Head of caudate nucleus (tissue), 42 donors: ENCODE measurements at regions not wholly inside any gene's neighbourhood (a gene's known extent, or its start where the extent isn't known, plus 50 kb on each side); places are given as distances from the start of the nearest gene placed in this dataset.

Experiments used
- DNase-seq, 42 donors: peaks; one replicate each; pipeline versions ENCODE4 v3.0.0 to v3.0.0-alpha.2; 2020 to 2021; ENCODE audit warnings: mixed read lengths in 7 of 42
- intact Hi-C: fragments of 100-400 bp; cut with DNase I; formaldehyde crosslinking; loops from one replicate; pipeline ENCODE4 v1.15.0; 2022

DNA sequence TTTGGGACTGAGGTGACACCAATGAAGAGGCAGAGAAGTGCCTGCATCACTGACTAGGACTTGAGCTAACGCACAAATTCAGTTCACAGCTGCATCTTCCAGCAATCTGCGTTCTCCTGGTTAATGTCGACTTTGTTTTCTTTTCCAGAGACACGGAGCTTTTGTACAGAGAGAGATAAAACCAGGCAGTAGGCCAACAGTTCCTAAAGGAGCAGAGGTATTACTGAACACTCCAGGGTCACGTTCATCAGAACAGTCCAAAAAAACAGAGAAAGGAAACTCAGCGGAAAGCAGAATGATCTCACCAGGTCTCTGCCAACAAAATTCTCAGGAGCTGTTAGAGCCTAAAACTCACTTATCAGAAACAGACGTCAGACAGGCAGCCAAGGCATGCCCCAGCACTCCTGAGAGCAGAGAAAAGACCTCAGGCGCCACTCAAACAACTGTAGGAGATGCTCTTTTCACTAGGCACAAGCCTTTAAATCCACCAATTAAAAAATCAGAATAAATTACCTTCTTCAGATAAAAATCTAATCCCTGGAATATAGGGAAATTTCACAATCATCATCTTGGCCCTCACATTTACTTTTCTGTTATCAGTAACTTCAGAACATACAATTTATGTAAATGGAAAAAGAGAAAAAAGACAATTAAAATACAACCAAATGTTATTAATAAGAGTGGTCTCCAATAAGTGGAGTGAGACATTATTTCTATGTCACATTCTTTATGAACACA, 95.9 kb upstream of the SPTBN1 start:
- DNase-seq = peak in 4 of 42 donors; percentile 20 to 41 (median 28)
- intact Hi-C loops = no loop called here

DNA sequence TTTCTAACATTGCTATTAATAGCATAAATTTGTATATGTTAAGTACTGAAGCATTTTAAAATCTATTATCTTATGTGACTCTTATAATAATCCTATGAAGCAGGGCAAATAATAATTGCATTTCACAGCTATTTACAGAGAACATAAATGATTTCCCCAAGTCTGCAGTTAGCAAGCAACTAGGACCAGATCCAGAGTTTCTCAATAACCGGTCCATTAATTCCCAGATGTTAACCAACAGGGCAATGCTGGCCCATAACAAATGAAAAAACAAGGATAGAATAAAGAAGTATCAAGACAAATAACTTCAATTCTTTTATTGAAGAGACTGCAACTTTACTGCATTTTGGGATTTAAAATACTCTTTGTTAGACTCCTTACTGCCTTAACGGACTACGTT, 91.7 kb upstream of the SPTBN1 start:
- DNase-seq = no peak
- intact Hi-C loops = no loop called here

DNA sequence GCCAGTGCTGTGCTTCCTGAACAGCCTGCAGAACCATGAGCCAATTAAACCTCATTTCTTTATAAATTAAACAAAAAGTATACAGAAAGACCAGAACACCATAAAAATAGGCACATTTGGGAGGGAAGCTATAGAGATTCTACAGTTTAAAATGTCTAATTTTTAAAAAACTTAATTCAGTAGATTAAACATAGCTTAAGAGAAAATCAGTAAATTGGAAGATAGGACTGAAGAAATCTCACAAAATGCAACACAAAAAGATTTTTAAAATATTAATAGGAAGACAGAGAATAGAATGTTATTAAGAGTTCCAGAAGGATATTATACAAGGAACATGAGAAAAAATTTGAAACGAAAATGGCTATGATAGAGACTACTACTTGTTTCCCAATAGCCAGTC, 90.5 kb upstream of the SPTBN1 start:
- DNase-seq = no peak
- intact Hi-C loops = no loop called here

DNA sequence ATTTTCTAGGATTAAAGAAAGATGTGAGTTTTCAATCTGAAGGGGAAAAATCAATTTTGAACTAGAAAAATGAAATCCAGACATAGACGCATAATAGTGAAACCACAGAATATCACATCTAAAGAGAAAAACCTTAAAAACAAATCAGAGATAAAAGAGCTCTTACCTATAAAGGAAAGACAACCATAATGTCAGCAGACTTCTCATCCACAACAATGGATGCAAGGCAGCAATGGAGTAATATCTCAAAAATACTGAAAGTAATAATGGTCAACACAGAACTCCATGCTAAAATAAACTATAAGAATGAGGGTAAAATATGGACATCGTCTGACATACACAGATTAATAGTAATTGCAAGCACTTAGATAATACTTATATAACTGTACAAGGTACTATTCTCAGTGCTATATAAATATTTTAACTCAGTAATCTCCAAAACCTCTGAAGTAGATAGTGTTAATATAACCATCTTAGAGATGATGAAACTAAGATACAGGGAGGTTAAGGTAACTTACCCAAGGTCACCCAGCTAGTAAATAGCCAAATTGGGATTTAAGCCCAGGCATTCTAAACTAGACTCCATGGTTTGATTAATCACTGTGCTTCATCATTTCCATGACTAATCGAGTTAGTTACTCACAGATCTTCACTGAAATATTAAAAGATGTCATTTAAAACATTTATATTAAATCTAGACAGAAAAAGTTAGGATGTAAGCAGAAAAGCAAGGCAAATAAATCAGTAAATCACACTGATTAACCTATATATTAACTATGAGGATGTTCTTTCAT, 89.4 kb upstream of the SPTBN1 start:
- DNase-seq = no peak
- intact Hi-C loops = no loop called here

DNA sequence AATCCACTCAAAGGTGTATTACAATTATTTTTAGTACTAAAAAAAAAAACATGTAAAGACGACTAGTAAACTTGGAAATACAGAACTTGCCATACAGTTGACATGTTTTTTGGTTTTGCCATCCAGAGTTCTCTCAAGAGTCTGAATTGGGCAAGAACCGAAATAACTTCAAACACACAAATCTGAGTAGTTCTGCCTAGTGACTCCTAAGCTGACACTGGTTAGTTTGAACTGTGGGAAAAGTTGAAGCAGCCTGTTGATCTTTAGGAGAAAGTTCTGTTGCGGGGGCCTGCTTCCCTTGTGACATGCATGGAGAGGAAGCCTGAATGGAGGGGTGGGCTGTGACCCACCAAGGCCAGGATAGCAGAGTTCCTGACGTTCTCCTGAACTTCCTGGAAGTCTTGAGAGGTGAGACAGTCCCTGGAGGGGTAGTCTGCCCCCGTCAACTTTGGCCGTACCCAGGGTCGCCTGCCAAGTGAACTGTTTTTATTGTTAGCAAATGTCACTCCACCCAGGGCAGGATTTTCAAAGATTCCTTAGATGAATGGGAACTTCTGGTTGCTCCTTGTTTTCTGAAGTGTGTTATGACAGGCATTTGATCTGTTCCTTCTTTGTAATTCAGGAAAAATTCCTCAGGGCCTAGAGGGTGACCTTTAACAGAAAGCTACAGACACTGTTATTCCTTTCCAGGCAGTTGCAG, 85.6 kb upstream of the SPTBN1 start:
- DNase-seq = no peak
- intact Hi-C loops = no loop called here

DNA sequence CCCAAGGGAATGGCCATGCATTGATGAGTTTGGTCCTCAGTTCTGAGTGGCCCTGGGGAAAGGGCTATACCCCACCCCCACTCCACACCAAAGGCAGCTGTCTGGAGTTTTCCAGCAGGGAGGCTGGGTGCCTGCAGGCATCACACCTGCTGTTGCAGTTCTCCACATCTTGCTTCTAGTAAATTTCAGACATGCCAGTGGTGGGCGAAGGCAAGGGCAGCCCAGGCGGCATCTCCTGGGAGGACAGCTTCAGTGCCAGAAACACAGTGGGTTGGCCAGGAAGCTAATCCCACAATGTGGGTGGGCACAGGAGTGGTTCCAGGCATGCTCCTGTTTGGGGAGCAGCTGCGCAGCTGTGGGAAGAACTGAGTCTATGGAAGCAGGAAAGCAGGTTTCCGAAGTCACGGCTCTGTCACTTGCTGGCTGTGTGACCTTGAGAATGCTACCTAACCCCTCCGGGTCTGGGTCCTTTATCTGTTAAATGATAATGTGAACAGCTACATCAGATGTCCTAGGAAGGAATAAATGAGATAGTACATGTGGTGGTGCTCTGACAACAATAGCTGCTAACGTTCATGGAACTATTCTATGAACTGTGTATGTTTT, 84.6 kb upstream of the SPTBN1 start:
- DNase-seq = no peak
- intact Hi-C loops = no loop called here

DNA sequence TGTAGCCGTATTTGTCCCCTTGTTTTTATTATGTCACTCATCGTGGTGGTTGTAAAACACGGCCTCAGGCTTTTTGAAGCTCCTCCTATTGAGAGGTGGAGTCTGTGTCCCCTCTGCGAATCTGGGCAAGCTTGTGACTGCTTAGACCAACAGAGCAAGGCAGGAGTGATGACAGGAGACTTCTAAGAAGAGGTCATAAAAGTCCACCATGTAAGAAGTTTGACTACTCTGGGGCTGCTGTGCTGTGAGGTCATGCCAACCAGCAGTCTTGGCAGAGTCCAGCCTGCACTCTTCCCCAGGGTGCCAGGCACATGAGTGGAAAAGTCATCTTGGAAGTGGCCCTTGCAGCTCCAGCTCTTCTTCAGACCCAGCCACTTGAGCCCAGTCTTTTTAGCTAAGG, 83.8 kb upstream of the SPTBN1 start:
- intact Hi-C loops = no loop called here

DNA sequence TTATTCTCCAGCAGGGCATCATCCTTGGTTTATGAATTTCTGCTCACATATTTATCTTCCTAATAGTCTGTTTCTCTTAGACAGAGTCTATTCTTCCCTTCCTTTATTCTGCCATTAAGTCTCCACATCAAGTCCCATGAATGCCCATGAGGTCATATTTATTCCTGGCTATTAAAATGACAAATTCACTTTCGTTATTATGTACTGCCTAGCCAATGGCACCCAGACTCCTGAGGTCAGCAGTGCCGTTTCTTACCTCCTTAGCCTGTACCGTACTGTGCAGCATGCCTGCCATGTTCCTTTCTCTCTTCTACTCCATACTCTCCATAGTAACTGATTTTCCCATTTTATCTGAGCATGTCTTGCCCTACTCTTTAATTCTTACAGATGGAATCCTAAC, 82.3 kb upstream of the SPTBN1 start:
- DNase-seq = no peak
- intact Hi-C loops = no loop called here

More for the DNA sequence above, 83.8 kb upstream of the SPTBN1 start:
- no peak for DNase-seq

DNA sequence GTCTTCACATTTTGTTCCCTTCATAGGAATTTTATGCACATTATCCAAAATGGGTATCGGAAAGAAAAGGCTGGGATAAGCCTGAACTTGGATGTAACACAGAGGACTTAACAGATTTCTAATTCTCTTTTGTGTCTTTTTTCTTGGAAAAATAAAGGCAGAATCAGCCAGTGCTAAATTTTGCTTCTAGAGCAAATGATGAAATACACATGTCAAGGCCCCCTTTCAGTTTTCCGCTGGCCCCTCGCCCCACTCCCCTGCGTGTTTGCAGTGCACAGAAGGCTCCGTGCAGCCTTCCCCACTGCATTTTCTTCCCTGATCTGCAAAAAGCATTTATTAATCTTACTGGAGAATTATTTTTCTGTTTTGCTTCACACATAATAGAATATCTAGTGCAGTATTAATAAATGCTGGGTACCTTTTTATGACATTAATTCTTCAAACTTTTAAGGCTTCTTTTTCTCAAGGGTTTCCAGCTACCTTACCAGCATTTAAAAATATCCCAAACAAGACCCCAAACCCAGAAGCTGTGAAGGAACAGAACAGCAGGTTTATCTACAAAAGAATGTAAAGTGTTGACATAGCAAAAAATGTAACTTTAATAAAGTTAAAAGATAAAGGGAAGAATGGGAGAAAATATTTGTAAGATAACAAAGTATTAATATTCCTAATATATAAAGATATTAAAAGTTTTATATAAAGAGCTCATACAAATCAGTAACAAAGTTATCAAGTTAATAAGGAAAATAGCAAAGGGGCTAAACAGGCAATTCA, 81.3 kb upstream of the SPTBN1 start:
- DNase-seq = no peak
- intact Hi-C loops = no loop called here

DNA sequence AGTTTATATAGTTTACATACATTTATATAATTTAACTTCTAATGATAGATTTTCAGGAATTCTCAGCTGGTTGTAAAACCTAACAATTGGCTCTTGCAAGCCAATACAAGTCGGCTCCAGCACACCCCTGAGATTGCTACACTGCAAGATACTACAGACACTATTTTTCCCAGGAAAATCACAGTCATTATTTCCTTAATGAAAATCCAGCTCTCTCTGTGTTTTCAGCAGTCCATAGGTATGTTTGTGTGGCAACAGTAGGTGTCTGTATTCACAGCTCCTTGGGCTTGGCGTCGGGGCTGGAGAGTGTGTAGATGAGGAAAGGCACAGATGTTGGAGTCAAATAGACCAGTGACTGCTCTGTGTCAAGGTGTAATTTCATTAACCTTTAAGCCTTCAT, 78.7 kb upstream of the SPTBN1 start:
- intact Hi-C loops = no loop called here
- DNase-seq = no peak

DNA sequence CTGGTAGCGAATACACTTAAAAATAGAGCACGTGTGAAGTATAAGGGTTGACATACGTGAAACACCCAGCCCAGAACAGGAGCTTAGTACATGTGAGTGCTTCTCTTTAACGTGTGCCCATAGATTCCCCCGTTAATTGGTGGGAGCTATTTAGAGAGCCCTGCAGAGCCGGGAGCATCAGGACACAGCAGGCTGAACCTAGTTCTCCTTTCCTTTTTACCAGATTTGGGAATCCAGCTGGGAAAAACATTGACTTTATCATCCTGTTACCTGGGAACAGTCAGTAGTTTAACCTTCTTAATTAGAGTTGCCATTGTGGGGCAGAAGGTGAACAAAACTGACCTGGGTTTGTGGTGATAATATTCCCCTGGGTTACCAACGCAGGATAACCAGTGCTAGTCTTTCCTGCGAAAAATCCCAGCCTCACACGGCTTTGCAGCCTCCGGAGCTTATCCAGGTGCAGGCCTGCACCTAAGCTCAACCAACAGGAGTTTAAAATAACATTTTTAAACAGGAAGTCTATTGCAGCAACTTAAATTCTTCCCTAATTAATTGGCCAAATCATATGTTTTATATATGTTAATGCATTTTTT, 78.1 kb upstream of the SPTBN1 start:
- DNase-seq = no peak
- intact Hi-C loops = no loop called here

DNA sequence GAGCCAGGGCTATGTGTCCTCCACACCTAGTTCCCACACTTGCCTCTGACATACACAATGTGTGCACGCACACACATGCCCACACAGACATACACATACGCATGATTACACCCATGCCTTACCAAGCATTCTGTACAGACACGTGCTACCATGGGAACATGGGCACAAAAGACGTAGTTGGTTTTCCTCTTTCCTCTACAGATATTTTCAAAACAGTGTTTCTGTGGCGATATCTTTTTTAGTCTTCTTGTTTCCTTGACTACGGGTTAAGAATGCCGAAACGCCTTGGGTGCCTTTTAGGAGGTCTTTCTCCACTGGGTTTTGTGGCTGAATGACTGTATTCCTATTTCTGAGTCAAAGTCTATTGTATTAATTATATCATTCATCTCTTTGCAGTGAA, 75.5 kb upstream of the SPTBN1 start:
- intact Hi-C loops = loop anchor here (5.0 kb wide), 1 partner anchor 77 kb away; the partner anchor contains the start of gene SPTBN1
- DNase-seq = no peak

DNA sequence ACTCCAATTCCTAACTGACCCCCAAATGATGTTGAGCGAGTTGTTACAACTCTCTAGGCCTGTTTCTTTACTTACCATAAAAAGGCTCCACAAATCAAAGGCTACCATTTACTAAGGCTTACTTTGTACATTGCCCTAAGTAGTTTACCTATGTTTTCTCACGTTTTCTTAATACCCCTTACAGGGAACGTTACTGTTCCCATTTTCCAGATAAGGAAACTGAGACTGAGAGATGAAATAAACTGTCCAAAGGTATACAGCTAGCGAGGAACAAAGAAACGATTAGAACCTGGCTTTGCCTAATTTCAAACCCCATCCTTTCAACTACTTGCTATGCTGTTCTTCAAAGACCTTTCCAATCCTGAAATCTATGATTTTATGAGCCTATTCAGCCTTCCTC, 74.8 kb upstream of the SPTBN1 start:
- intact Hi-C loops = loop anchor here (5.0 kb wide), 1 partner anchor 76 kb away; the partner anchor contains the start of gene SPTBN1
- DNase-seq = no peak

DNA sequence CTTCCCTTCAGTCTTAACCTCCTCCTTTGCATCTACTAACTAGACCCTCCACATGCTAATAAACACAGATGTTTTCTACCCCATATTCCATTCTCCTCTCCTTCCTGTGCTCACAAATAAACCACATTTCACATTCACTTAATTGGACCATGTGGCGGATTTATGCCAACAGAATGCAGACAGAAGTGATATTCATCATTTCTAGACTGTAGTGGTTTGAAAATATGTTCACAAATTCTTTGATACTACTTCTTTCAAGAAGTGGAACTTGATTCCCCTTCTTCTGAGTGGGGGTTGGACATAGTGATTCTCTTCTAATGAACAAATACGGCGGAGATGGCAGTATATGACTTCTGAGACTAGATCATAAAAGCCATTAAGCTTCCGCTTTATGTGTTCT, 73.5 kb upstream of the SPTBN1 start:
- intact Hi-C loops = loop anchor here (5.0 kb wide), 1 partner anchor 75 kb away; the partner anchor contains the start of gene SPTBN1
- no peak for DNase-seq

DNA sequence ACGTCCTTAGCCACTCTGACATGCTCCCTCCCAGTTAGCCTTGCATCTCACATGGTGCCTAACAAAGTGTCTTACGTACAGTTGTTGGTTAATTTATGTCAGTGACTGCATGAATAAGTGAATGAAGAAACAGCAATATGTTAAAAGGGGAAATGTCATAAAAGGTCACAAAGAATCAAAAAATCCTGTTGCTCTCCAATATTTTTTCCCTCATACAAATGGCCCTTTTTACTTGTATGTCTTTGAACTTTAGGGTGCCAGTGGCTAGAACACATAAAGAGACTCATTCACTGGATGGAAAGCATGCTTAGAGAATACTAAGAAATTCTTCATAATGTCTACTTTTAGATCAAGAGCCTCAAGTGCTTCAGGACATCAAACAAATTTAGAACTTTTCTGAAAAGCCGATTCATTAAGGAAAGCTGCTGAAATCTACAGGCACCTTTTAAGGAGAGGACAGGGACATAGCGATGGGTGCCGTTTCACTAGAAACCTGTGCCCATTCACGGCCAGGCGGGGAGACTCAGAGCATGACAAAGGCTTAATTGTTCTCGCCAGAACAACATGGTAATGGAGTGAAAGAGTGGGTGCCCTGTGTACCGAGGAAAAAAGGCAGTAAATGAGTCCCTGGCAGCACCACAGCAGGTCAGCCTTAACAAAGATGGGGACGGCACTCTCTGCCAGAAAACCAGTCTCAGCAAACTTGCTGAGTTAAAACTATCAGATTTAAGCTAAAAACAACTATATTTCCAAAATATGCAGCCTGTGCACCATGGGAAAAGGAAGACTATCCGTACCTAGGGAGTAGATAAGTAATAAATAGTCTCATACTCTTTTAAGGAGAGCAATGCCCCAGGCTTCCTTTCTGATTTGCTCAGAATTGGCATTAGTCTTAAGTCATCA, 71.6 kb upstream of the SPTBN1 start:
- intact Hi-C loops = loop anchor here (5.0 kb wide), 1 partner anchor 73 kb away; the partner anchor contains the start of gene SPTBN1
- DNase-seq = peak; percentile 51 to 90 (median 74)

DNA sequence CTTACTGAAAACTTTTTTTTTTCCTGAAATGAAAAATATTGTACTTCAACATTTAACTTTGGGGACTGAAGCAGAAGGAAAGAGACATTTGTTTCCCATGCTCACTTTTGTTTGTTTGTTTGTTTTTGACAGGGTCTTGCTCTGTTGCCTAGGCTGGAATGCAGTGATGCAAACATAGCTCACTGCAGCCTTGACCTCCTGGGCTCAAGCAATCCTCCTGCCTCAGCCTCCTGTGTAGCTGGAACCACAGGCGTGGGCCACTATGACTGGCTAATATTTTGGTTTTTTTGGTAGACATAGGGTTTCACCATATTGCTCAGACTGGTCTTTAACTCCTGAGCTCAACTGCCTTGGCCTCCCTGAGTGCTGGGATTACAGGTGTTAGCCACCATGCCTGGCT, 70.9 kb upstream of the SPTBN1 start:
- DNase-seq = no peak
- intact Hi-C loops = no loop called here

DNA sequence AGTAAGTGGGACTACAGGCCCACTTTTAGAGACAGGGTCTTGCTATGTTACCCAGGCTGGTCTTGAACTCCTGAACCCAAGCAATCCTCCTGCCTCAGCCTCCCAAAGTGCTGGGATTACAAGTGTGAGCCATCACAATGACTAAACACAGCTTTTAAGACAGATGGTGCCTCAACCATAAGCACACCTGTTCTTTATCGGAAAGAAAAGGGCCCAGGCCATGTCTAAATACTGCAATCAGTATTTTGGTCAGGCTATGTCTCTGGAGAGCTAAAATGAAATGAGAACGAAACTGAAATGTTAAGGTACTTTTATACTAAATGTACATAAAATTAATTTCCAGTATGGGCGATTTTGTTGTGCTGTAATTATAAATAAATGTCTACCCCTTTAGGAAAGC, 69.5 kb upstream of the SPTBN1 start:
- DNase-seq = no peak
- intact Hi-C loops = no loop called here
